GM21515 (cell line): ENCODE measurements at regions not wholly inside any gene's neighbourhood (a gene's known extent, or its start where the extent isn't known, plus 50 kb on each side); places are given as distances from the start of the nearest gene placed in this dataset.

Source experiments
- ATAC-seq: cut with Tn5 transposase; IDR thresholded peaks from one replicate; pipeline ENCODE4 v1.9.1; 2021; ENCODE audit not compliant: unreplicated experiment

GRCh38 chr5:89286320-89286719 lies 403.3 kb upstream of the MEF2C start:
- ATAC-seq = no peak

GRCh38 chr5:89283728-89284493 lies 400.9 kb upstream of the MEF2C start:
- ATAC-seq = no peak

GRCh38 chr5:89282554-89283510 lies 399.8 kb upstream of the MEF2C start:
- no peak for ATAC-seq

- ATAC-seq = no peak
Measured at GRCh38 chr5:89281766-89282553, 399.0 kb upstream of the MEF2C start.

- no peak for ATAC-seq
Measured at GRCh38 chr5:89281211-89281610, 398.2 kb upstream of the MEF2C start.

- no peak for ATAC-seq
Measured at GRCh38 chr5:89280103-89281037, 397.4 kb upstream of the MEF2C start.

- no peak for ATAC-seq
Measured at GRCh38 chr5:89279391-89280036, 396.5 kb upstream of the MEF2C start.

- ATAC-seq = no peak
Measured at GRCh38 chr5:89277816-89278215, 394.8 kb upstream of the MEF2C start.

- ATAC-seq = no peak
Measured at GRCh38 chr5:89276566-89277305, 393.8 kb upstream of the MEF2C start.

- ATAC-seq = no peak
Measured at GRCh38 chr5:89275066-89275855, 392.3 kb upstream of the MEF2C start.

- ATAC-seq = no peak
Measured at GRCh38 chr5:89273289-89273688, 390.3 kb upstream of the MEF2C start.

- ATAC-seq = peak; percentile 2
Measured at GRCh38 chr5:89270901-89271300, 387.9 kb upstream of the MEF2C start.

- no peak for ATAC-seq
Measured at GRCh38 chr5:89269721-89270120, 386.7 kb upstream of the MEF2C start.

- no peak for ATAC-seq
Measured at GRCh38 chr5:89268460-89268859, 385.5 kb upstream of the MEF2C start.

- no peak for ATAC-seq
Measured at GRCh38 chr5:89267788-89268187, 384.8 kb upstream of the MEF2C start.

- ATAC-seq = no peak
Measured at GRCh38 chr5:89265511-89266179, 382.7 kb upstream of the MEF2C start.

GRCh38 chr5:89263846-89264245 lies 380.9 kb upstream of the MEF2C start:
- ATAC-seq = no peak

- ATAC-seq = no peak
Measured at GRCh38 chr5:89262030-89262429, 379.0 kb upstream of the MEF2C start.
